ENCODE measurements at regions not wholly inside any gene's neighbourhood (a gene's known extent, or its start where the extent isn't known, plus 50 kb on each side); places are given as distances from the start of the nearest gene placed in this dataset.
"Not testable (repeated sequence)": the region's sequence is repeated elsewhere in the genome, so short reads cannot be mapped to it uniquely, and the experiment has no call there.

DNA sequence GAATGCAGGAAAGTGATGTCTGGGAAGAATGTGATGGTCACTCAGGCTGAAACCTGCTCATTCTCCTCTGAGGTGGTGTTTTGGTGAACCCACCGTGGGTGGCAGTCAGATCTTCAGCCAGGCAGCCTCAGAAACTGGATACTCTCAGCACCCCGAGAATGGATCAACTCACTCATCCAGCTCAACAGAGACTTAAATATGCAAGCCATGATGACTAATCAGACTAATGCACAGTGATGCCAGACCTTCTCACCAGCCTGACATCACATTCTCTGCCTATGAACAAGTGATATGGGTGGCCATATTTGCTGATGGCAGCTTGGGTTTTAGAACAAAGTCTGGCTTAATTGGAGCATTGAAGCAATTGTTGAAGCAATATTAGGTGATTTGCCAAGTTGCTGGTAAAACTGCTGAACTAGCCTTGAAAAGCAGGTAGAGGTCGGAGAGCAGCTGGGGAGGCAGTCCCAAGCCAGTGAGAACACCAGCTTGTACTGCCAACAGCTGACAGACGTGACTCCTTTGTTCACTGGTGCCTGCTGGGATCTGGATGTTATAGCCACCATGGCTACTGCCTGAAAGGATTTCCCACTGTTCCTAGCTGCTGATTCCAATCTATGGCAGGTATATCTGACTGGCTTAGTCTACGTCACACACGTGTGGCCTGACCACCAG is 608.1 kb downstream of the MID1IP1 start:
- no peak for DNase-seq (ENCODE audit: low spot score)

DNA sequence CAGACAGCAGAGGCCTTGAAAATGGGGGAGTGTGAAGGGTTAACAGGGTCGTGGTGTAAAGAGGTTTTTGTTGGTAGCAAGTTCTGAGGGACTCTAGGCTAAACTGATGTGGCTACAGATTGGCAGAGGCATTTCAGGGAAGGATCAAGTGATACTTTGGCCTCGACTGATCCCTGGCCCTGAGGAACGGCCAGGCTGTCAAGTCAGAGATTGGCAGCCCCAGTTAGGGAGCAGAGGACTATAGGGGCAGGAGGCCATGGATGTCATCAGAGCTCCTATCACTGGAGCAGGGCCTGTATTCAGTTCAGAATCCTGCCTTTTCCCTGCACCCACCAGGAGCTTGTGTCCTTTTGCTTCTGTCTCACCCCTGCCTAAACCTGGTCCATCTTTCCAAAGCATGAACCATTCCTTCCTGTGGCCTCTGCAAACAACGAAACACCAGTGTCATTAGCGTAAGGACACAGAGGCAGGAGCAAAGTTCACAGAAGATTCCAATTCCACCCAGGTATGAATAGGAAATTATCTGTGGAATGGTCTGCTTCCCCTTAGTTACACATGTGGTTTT is 613.1 kb downstream of the MID1IP1 start:
- DNase-seq (ENCODE audit: low spot score), result no peak

DNA sequence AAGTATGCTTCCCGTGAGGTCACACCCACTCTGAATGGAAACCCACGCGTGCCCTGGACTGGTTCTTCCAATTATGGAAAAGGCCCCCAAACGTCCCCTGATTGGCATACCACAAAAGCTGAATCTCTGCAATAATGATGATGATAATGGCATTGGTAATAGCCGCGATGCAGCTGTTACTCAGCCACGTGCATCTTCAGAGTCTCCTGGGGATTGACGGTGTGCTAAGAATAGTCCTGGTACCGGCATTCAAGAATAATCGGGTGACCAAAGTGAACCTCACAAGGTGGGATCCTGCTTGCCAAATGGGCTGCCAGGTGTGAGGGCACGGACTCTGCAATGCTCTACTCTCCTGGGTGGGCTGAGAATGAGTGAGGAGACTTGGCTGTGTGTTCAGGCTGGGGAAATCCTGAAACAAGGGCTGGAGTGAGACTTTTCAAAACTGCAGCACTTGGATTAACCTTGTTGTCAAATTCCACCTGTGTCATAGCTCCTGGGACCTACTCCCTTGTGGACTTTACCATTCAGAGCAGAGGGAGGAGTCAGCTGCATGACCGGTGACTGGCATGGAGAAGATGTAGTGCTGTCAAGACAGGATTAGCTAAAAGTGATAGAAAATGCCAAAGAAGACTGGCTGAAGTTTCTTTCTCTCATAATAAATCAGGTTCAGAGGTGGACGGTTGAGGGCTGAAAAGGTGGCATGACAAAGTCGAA is 615.4 kb downstream of the MID1IP1 start:
- no peak for DNase-seq (ENCODE audit: low spot score)

DNA sequence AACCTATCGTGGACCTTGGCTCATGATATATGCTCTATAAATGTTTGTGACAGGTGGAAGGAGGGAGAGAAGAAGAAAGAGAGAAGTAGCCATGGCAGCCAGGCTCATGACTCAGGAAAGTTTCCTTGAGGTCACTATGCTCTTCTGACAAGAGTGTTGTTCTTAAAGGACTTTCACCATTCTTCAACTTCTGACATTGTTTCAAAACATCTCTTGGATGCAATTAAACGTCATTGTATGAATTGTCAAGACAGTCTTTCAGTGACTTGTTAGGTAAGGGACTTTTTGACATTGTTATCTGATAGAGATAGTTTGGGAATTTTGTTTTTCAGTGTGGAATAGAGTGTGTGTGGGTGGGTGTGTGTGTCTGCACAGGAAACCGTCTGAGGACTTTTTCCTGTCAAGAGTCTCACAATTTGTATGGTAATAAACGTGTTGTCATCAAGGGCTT is 617.0 kb downstream of the MID1IP1 start:
- DNase-seq (ENCODE audit: low spot score), result no peak

DNA sequence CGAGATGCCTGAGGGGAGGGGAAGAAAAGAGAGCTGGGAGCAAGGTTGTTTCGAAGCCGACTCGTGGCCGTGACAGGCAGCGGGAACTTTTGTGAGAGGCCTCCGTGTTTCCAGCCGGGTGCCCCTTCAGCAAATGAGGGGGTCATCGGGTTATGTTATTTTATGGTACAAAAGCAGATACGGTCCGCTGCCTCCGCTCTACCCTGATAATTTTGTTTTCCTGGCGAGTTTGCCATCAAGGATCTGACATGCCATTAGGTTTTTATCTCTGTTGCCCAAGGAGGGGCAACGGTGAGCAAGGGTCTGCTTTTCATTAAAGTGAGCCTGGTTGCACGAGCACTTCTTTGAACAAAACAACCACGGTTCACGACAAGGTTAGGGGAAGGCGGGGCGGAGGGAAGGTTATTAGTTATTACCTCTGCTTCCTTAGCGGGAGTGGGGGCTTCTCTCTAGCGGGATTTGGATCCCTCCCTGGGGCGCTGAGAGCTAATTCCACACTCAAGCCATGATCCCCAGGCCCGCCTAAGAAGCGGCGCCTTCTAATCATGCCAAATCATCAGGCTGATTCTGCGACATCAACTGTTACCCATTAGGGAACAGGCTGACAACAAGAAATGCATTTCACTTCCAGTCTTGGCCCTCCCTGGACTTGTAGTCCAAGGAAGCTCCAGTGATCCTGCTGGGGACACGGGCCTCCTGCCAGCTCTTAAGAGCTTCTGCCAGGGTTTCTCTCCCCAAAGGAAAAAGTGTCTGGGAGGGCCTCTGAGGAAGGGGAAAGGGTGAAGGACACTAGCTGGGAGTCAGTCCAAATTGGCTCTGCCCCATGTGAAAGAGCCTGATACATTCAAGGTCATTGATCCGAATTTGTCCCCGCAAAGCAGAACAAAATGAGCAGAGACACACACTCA is 617.7 kb downstream of the MID1IP1 start:
- peak; percentile 44 for DNase-seq (ENCODE audit: low spot score)

DNA sequence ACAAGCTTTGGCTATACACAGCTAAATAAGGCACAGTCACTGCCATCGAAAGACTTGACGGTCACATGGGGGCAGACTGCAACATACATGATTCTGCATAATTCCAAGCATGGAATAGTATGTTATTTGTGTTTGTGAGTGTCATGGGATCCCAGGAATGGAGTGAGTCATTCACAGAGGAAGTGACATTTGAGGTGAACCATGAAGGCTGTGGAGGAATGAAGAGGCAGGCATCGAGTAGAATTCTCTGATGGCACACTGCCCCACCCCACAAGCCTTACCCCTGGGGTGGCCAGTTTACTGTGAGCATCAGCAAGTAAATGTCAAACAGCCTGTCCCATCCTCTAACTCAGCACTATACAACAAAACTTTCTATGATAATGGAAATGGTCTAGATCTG is 619.7 kb downstream of the MID1IP1 start:
- no peak for DNase-seq (ENCODE audit: low spot score)

DNA sequence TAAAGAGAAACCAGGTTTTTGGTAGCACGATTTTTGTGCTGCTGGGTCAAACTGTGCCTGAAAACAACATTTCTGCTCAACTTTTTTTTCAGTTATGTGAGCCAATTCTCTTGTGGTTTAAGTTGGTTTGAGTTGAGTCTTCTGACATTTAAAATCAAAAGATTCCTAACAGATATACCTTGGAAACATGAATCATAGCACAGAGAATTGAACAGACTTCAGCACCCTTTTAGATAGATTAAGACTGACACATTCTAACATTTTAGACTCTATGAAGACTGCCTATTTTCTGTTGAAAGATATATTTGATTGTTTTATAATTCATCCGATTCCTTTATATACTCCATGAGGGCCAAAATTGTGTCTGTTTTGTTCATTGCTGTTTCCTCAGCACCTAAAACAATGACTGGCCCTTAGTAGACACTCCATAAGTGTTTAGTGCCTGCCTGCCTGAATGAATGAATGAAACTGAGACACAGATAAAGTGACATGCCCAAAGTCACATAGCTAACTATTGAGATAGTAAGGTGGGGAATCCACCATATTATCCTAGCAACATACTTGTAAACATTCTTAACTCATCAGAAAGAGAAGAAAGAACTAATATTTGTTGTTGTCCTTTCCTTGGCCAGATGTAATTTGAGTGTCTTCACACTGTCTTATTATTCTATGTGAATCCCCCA is 624.0 kb downstream of the MID1IP1 start:
- no peak for DNase-seq (ENCODE audit: low spot score)

DNA sequence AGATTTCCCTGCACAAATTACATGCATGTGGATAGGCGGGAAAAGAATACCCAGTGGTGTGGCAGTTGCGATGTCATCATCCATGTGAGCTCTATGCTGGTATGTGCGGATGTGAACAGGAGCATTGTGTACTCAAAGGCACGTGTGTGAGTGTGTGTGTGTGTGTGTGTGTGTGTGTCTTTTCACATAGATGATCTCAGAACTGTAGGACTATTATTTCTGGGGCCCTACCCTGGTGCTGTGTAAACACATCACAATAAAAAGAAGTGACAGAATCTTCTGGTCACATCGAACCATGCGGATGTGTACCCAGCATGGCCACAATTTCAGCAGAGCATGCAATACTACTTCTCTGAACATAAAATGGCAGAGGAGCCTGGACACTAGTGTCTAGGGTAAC is 624.8 kb downstream of the MID1IP1 start:
- DNase-seq (ENCODE audit: low spot score), result no peak

DNA sequence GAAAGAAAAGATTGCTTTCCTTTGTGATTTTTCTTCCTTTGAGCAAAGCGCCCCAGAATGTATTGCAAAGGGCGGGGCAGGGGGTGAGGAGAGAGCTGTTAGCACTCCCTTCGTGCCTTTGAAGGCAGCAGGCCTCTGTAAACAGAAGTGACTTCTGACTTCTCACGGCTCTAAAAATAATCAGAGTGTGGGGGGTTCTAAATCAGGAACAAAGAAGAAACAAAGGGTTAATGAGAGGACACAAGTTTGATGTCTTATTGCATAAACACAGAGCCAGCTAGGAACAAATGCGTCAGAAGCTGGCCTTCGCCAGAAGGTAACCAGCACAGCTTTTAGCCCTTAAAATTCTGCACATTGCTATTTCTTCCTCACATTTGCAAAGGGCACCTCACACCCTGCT is 626.2 kb downstream of the MID1IP1 start:
- DNase-seq (ENCODE audit: low spot score), result no peak

DNA sequence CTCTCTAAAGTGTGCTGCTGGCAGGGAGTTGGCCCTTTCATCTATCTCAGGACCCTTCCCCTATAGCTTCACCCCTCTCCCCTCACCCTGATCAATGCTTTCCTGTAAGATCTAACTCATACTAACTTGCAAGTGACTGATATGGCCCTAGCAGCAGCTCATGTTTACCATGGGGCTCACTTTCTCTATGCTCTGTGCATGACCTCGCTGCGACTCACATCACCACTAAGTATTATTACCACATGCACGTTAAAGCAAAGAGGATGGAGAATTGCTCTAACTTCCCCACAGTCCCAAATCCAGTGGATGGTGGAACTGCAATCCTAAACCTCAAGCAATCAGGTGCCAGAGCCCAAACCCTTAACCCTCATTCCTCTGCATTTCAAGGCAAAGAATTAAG is 626.6 kb downstream of the MID1IP1 start:
- no peak for DNase-seq (ENCODE audit: low spot score)

DNA sequence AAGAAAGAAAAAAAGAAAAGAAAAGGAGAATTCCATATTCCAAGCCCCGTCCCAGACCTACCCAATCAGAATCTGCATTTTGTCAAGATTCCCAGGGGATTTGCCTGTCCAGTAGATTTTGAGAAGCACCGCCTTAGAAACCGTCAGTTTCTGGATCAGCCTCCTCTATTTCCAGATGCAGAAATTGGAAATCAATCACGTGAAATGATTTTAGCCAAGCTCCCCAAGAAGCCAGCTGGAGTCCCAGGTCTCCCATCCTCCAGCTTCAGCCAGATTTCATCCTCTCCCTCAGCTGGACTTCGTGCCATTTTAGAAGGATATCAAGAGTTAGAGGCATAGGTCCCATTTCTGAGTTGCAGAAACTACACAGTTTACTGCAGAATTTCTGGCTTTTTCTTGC is 629.3 kb downstream of the MID1IP1 start:
- no peak for DNase-seq (ENCODE audit: low spot score)

DNA sequence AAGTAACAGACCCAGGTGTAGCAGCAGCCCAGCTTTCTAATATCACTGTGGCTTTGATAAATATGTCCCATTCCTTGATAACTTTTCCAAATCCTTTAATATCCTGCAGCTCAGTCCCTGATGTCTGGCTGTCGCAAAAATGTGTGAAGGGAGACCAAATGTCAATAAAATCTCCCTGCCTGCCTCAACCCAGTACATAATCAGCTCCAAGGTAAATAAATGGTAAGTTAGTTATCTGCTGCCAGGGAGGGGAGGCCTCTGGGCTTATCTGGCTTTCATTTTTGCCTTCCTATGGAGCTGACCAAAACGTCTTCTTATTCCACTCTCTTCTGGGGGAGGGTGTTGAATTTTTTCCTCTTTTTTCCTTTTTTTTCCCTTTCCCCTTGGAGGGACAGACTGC is 630.6 kb downstream of the MID1IP1 start:
- DNase-seq (ENCODE audit: low spot score), result no peak

DNA sequence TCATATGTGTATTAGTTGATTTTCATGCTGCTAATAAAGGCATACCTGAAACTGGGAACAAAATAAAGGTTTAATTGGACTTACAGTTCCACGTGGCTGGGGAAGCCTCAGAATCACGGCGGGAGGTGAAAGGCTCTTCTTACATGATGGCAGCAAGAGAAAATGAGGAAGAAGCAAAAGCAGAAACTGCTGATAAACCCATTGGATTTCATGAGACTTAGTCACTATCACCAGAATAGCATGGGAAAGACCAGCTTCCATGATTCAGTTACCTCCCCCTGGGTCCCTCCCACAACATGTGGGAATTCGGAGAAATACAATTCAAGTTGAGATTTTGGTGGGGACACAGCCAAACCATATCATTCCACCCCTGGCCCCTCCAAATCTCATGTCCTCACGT is 633.4 kb downstream of the MID1IP1 start:
- not testable (repeated sequence) for DNase-seq (ENCODE audit: low spot score)

DNA sequence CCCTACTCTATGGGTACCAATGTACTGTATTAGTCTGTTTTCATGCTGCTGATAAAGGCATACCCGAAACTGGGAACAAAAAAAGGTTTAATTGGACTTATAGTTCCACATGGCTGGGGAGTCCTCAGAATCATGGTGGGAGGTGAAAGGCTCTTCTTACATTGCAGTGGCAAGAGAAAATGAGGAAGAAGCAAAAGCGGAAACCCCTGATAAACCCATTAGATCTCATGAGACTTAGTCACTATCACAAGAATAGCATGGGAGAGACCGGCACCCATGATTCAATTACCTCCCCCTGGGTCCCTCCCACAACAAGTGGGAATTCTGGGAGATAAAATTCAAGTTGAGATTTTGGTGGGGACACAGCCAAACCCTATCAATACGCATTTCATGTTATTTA is 635.3 kb downstream of the MID1IP1 start:
- not testable (repeated sequence) for DNase-seq (ENCODE audit: low spot score)

DNA sequence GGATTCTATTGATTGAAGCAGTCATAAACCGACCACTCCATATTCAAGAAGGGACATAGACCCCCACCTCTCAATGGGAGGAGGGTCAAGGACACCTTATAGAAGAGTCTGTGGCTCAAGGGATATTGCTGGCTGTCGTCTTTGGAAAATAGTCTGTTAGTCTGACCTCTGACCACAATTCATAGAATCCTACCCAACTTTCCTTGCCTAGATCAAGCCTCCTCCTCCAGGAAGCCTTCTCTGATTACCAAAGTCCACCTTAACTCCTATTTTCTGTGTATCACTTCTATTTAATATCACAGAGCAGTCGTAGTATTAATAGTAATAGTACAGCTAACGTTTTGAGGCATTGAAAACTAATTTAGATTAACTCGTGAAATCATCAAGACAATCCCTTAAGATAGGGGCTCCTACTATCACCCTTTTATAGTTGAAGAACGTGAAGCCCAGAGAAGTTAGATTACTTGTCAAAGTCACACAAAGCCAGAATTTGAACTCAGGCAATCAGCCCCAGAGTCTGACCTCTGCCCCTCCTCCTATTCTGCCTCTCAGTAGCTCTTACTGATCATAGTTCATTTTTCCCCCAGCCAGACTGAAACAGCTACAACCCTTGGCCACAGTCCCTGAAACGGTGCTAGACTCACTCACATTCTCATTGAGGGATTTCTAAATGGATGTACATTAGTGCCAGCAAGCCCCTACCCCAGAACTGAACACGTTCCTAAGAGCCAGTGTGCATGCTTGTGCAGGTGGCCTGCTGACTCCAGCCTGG is 636.6 kb downstream of the MID1IP1 start:
- DNase-seq (ENCODE audit: low spot score), result no peak

DNA sequence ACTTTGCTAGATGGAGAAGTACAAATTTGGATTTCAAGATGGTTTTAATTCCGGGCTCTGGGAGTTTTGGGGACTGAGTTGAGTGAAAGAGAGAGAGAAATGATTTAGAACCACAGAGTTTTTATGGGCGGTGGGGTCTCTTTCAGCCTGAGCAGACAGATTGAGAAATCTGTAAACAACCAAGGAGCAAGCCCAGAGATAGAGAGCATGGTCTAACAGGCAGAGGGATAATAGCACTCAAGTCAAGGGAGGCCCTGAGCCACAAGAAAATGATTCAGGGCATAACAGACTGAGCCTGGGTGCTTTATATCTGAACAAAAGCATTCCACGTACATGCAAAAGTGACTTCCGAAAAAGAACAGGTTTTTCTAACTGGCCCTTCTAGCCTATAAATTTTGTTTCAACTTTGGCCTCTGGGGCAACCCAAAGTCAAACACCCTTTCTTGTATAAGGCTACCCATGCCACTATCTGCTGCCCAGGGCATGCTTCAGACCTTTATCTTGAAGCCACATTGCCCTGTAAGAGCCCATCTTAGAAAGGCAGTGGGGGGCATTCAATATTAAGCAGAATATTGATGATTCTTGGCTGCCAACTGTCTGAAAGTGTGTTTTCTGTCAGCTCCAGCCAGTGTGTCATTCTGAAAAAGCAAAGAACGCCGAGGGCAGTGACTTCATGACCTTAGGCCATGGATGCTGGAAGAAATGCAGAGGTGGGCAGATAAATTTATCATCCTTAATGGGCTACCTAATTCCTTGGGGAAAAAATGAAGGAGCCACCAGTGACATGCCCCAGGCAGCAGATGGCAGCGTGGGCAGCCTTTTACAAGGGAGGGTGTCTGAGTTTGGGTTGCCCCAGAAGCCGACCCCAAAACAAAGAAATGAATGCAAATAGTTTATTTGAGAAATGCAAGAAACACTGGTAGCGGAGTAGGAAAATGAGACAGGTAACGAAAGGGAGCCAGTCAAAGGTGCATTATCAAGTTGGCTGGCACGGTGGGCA is 637.6 kb downstream of the MID1IP1 start:
- DNase-seq (ENCODE audit: low spot score), result peak; percentile 40

DNA sequence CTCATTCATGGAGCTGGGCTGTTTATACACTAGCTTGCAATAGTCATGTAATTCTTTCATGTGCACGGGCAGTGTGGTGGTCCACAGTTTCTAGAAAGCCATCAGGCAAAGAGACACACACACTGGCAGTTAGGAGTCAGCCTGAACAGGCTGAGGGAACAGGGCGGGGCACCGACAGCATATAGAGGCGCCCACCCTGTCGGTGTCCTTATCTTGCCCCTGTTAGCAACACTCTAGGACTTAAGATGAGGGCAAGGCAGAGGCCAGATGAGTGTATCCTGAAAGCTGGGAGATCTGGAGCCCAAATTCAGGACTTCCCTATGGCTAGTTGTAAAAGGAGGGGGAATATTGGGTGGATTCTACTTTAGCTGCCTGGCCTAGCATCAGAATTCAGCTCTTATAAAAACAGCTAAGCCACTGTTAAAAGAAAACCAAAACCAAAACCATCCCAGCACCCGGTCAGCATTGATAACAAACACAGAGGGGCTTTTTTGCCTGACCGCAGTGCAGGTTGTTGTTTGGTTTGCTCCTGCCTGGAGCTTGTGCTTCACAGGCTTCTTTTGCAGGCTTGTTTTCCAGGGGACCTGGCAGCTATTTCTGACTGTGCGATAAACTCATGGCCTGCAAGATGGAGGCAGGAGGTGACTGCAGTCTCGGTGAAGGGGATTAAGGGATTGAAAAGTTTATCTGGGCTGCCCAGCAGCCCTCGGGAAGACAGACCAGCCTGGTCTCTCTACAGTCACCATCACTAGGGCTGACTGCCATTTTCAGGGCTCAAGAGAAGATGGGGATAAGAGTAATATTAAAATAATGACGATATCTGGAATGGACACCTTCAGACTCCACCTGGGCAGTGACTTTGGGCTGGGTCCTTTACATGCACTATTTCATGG is 638.9 kb downstream of the MID1IP1 start:
- no peak for DNase-seq (ENCODE audit: low spot score)

DNA sequence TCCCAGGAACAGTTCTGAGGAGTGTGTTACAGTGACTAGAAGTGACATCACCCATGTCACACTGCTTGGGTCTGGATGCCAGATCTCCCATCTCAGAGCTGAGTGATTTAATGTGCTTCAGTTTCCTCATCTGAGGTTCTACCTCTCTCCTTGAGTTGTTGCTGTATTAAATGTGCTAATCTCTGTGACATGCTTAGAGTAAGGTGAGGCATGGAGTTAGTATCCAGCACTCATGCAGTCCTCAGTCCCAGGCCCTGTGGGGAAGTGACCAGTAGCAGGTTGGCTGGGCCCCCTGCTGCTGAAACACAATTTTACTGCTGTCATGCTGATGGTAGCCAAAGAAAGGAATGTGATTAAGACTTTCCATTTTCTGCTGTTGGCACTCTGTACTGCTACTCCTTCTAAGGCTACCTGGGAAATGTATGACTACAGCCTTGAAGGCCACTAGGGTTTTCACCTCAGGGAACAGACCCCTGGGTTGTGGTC is 639.6 kb downstream of the MID1IP1 start:
- DNase-seq (ENCODE audit: low spot score), result no peak

DNA sequence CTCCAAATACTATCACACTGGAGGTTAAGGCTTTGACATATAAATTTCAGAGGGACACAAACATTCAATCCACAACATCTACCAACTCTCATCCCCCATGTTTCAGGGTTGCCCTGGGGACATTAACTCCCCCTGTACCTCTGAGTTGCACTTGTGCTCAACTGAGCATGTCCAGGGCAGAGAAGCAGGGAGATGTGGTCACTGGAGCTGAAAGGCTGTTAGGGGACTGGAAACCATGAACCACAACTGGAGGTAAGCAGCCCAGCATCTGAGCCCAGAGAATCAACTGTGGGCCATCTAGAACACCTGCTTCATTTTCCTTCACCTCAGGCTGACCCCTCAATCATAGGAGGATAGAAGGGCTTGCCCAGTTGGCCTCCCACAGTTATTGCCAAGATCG is 641.1 kb downstream of the MID1IP1 start:
- DNase-seq (ENCODE audit: low spot score), result no peak

Measured in D341Med (cell line).